ENCODE measurements at regions not wholly inside any gene's neighbourhood (a gene's known extent, or its start where the extent isn't known, plus 50 kb on each side); places are given as distances from the start of the nearest gene placed in this dataset.

GRCh38 chr12:91419809-91420208 is 237.2 kb upstream of the DCN start:
- Histone ChIP-seq H3K36me3 (ENCODE audit: control insufficient read depth, insufficient read depth, low read length) (no peaks in the 10 kb centered on the region), H3K27me3 (ENCODE audit: control insufficient read depth, insufficient read depth, low read length) (no peaks in the 10 kb centered on the region), H3K4me3 (ENCODE audit: low read depth, low read length) (no peak overlapping the region), H3K4me1 (ENCODE audit: control insufficient read depth, insufficient read depth, low read length) (peaks cover 13% of the 10 kb centered on the region; the same call in 1 of the 2 replicates), H3K9me3 (ENCODE audit: control insufficient read depth, insufficient read depth, low read depth, low read length) (no peaks in the 10 kb centered on the region), H3K9ac (ENCODE audit: low read length) (no peak overlapping the region), H3K27ac (ENCODE audit: low read depth, low read length) (no peak overlapping the region)

DNA sequence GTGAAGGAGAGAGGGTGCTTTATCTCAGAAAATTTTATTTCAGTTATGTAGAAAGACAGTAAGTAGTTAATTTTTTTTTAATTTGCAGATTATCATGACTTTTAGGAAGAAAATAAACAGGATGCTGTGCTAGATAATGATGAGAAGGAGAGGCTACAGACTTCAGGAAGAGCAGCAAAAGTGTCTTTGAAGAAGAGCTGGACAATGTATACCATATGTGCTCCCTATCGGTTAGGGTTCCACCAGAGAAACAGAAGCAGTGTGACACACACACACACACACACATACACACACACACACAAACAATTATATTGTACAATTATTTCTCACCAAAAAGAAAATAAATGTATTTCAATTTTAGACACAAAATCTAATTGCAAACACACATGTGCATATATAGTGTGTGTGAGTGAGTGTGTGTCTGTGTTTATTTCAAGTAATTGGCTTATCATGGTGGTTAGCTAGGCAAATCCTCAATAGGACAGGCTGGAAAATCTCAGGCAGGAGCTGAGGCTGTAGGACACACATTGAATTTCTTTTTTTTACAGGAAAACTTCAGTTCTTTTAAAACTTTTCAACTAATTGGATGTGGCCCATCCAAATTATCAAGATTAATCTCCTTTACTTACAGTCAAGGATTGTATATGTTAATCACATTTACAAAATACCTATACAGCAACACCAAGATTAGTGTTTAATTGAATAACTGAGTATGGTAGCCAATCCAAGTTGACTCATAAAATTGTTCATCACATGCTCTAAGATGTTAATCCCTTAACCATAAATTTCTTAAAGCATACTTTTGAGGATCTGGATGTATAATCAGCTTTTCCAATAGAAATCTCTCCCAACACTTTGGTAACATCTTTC is 235.8 kb upstream of the DCN start:
- no peak overlapping the region for H3K9ac ChIP-seq (ENCODE audit: low read length)
- H3K27me3 ChIP-seq (ENCODE audit: control insufficient read depth, insufficient read depth, low read length) = no peaks in the 10 kb centered on the region
- H3K9me3 ChIP-seq (ENCODE audit: control insufficient read depth, insufficient read depth, low read depth, low read length) = no peaks in the 10 kb centered on the region
- no peaks in the 10 kb centered on the region for H3K36me3 ChIP-seq (ENCODE audit: control insufficient read depth, insufficient read depth, low read length)
- H3K4me1 ChIP-seq (ENCODE audit: control insufficient read depth, insufficient read depth, low read length) = peaks cover 20% of the 10 kb centered on the region
- H3K27ac ChIP-seq (ENCODE audit: low read depth, low read length) = no peak overlapping the region
- H3K4me3 ChIP-seq (ENCODE audit: low read depth, low read length) = no peak overlapping the region

DNA sequence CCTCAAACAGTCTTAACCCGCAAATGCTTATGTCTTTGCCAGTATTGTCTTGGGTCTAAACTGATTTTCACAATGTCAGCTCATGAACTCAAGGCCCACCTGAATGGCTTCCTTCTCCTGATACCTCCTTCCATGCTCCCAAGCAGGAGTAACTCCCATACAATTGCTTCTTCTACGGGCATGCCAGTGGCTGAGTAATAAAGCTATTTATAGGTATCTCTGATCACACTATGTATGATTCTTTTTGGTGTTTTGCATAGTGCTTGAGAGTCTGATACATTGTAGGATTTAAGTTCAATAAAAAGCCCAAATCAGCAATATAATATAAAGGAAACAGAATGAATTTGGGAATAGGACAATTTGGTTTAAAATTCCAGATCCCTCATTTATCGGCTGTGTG is 235.0 kb upstream of the DCN start:
- no peaks in the 10 kb centered on the region for H3K36me3 ChIP-seq (ENCODE audit: control insufficient read depth, insufficient read depth, low read length)
- H3K4me3 ChIP-seq (ENCODE audit: low read depth, low read length) = no peak overlapping the region
- no peak overlapping the region for H3K27ac ChIP-seq (ENCODE audit: low read depth, low read length)
- H3K4me1 ChIP-seq (ENCODE audit: control insufficient read depth, insufficient read depth, low read length) = peaks cover 15% of the 10 kb centered on the region
- no peaks in the 10 kb centered on the region for H3K27me3 ChIP-seq (ENCODE audit: control insufficient read depth, insufficient read depth, low read length)
- H3K9ac ChIP-seq (ENCODE audit: low read length) = no peak overlapping the region
- H3K9me3 ChIP-seq (ENCODE audit: control insufficient read depth, insufficient read depth, low read depth, low read length) = no peaks in the 10 kb centered on the region

DNA sequence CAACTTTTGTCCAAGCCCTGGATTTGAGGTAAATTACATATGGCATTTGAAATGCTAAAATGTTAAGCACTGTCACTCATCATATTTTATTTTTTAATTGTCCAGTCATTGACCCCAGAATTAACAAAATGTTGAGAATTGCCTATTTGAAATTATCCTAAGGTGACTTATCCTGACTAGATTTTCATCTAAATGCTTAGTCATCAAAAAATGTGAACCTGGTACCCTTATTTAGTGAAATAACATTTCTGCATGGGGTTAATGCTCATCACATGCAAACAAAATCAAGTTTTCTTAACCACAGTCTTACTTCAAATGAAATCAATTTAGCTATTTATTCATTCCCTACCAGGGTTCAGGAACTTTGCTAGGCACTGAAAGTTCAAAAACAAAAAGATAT is 232.0 kb upstream of the DCN start:
- Histone ChIP-seq H3K27ac (ENCODE audit: low read depth, low read length) (no peak overlapping the region), H3K36me3 (ENCODE audit: control insufficient read depth, insufficient read depth, low read length) (no peaks in the 10 kb centered on the region), H3K4me1 (ENCODE audit: control insufficient read depth, insufficient read depth, low read length) (peaks cover 15% of the 10 kb centered on the region), H3K9ac (ENCODE audit: low read length) (no peak overlapping the region), H3K9me3 (ENCODE audit: control insufficient read depth, insufficient read depth, low read depth, low read length) (no peaks in the 10 kb centered on the region), H3K4me3 (ENCODE audit: low read depth, low read length) (no peak overlapping the region), H3K27me3 (ENCODE audit: control insufficient read depth, insufficient read depth, low read length) (no peaks in the 10 kb centered on the region)

- Histone ChIP-seq H3K4me3 (ENCODE audit: low read depth, low read length) (no peak overlapping the region), H3K9ac (ENCODE audit: low read length) (no peak overlapping the region), H3K9me3 (ENCODE audit: control insufficient read depth, insufficient read depth, low read depth, low read length) (no peaks in the 10 kb centered on the region), H3K27me3 (ENCODE audit: control insufficient read depth, insufficient read depth, low read length) (no peaks in the 10 kb centered on the region), H3K4me1 (ENCODE audit: control insufficient read depth, insufficient read depth, low read length) (peaks cover 15% of the 10 kb centered on the region), H3K36me3 (ENCODE audit: control insufficient read depth, insufficient read depth, low read length) (no peaks in the 10 kb centered on the region), H3K27ac (ENCODE audit: low read depth, low read length) (no peak overlapping the region)
Observed at GRCh38 chr12:91413581-91414546, 231.2 kb upstream of the DCN start.

DNA sequence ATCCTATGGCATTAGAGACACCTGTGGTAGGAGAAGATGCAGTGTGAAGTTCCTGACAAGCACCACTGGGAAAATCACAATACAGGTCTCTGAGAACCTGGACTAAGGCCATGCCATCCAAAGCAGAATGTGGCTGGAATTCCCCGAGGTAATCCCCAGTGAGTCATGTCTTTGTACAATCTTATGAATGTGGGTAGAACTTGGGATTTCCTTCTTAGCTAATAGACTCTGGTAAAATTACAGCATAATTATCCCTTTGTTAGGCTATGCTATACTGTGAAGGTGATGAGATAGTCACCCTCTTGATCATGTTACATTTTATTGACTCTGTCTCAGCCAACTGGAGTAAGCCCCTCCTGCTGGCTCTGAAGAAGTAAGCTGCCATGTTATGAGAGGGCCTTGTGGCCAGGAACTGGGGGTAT is 224.3 kb upstream of the DCN start:
- H3K27me3 ChIP-seq (ENCODE audit: control insufficient read depth, insufficient read depth, low read length) = no peaks in the 10 kb centered on the region
- no peak overlapping the region for H3K27ac ChIP-seq (ENCODE audit: low read depth, low read length)
- no peaks in the 10 kb centered on the region for H3K9me3 ChIP-seq (ENCODE audit: control insufficient read depth, insufficient read depth, low read depth, low read length)
- no peak overlapping the region for H3K9ac ChIP-seq (ENCODE audit: low read length)
- no peaks in the 10 kb centered on the region for H3K36me3 ChIP-seq (ENCODE audit: control insufficient read depth, insufficient read depth, low read length)
- H3K4me3 ChIP-seq (ENCODE audit: low read depth, low read length) = no peak overlapping the region
- H3K4me1 ChIP-seq (ENCODE audit: control insufficient read depth, insufficient read depth, low read length) = no peaks in the 10 kb centered on the region

GRCh38 chr12:91404441-91404840 is 221.8 kb upstream of the DCN start:
- Histone ChIP-seq H3K4me1 (ENCODE audit: control insufficient read depth, insufficient read depth, low read length) (no peaks in the 10 kb centered on the region), H3K9me3 (ENCODE audit: control insufficient read depth, insufficient read depth, low read depth, low read length) (no peaks in the 10 kb centered on the region), H3K4me3 (ENCODE audit: low read depth, low read length) (no peak overlapping the region), H3K27me3 (ENCODE audit: control insufficient read depth, insufficient read depth, low read length) (no peaks in the 10 kb centered on the region), H3K27ac (ENCODE audit: low read depth, low read length) (no peak overlapping the region), H3K36me3 (ENCODE audit: control insufficient read depth, insufficient read depth, low read length) (no peaks in the 10 kb centered on the region), H3K9ac (ENCODE audit: low read length) (no peak overlapping the region)

DNA sequence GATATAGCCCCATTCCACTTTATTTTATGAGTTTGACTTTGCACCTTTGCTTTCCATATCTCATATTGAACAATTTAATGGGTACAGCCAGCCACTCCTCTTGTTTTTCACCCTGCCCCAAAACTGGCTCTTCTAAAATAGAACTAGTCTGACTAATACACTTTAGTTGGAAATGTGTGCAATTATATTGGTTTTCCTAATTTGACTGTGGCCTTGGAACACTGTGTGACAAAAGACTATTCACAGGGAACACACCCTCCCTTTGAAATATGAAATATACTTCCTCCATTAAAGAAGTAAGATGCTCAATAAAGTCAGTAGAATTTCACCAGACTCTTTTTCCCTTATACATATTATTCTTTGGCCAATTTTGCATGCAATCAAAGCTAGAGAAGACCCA is 218.6 kb upstream of the DCN start:
- H3K9me3 ChIP-seq (ENCODE audit: control insufficient read depth, insufficient read depth, low read depth, low read length) = no peaks in the 10 kb centered on the region
- no peaks in the 10 kb centered on the region for H3K27me3 ChIP-seq (ENCODE audit: control insufficient read depth, insufficient read depth, low read length)
- H3K9ac ChIP-seq (ENCODE audit: low read length) = no peak overlapping the region
- H3K4me1 ChIP-seq (ENCODE audit: control insufficient read depth, insufficient read depth, low read length) = no peaks in the 10 kb centered on the region
- no peak overlapping the region for H3K27ac ChIP-seq (ENCODE audit: low read depth, low read length)
- H3K4me3 ChIP-seq (ENCODE audit: low read depth, low read length) = no peak overlapping the region
- no peaks in the 10 kb centered on the region for H3K36me3 ChIP-seq (ENCODE audit: control insufficient read depth, insufficient read depth, low read length)

- Histone ChIP-seq H3K9ac (ENCODE audit: low read length) (no peak overlapping the region), H3K4me3 (ENCODE audit: low read depth, low read length) (no peak overlapping the region)
Observed at GRCh38 chr12:91400271-91400670, 217.7 kb upstream of the DCN start.

DNA sequence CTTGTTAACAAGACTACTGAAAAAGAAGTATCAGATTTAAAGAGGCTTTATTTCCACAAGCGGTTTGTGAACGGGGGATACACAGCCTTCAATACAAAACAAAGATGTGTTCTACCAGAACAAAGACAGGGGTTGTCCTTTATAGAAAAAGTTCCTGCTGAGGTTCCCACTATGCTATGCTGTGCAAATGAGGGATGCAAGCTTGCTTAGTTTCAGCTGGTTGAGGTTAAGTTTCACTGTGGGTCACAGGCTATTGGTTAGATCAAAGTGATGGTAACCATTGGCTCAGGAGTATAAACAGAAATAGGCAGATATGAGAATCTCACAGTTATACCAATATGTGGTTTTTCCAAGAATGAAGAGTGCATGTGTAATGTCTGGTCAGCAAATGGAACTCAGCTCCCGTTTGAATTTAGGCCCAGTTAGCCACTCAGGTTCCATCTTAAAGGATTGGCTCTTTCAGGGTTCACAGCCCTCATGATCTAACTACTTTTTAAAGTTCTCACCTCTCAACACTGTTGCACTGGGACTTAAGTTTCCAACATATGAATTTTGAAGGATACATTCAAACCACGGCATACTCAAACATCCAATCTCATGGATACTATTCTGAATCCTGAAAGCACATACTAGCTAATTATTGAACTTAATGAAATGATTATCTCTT is 215.4 kb upstream of the DCN start:
- Histone ChIP-seq H3K27me3 (ENCODE audit: control insufficient read depth, insufficient read depth, low read length) (no peaks in the 10 kb centered on the region), H3K27ac (ENCODE audit: low read depth, low read length) (no peak overlapping the region), H3K4me1 (ENCODE audit: control insufficient read depth, insufficient read depth, low read length) (no peaks in the 10 kb centered on the region), H3K9ac (ENCODE audit: low read length) (no peak overlapping the region), H3K4me3 (ENCODE audit: low read depth, low read length) (no peak overlapping the region), H3K36me3 (ENCODE audit: control insufficient read depth, insufficient read depth, low read length) (no peaks in the 10 kb centered on the region), H3K9me3 (ENCODE audit: control insufficient read depth, insufficient read depth, low read depth, low read length) (peaks cover 22% of the 10 kb centered on the region)

More at GRCh38 chr12:91400271-91400670, 217.7 kb upstream of the DCN start:
- Histone ChIP-seq H3K27me3 (ENCODE audit: control insufficient read depth, insufficient read depth, low read length) (no peaks in the 10 kb centered on the region), H3K4me1 (ENCODE audit: control insufficient read depth, insufficient read depth, low read length) (no peaks in the 10 kb centered on the region), H3K36me3 (ENCODE audit: control insufficient read depth, insufficient read depth, low read length) (no peaks in the 10 kb centered on the region), H3K27ac (ENCODE audit: low read depth, low read length) (no peak overlapping the region), H3K9me3 (ENCODE audit: control insufficient read depth, insufficient read depth, low read depth, low read length) (peaks cover 7% of the 10 kb centered on the region)

Measured in HUES6 (cell line).